ENCODE measurements at regions not wholly inside any gene's neighbourhood (a gene's known extent, or its start where the extent isn't known, plus 50 kb on each side); places are given as distances from the start of the nearest gene placed in this dataset.

DNA sequence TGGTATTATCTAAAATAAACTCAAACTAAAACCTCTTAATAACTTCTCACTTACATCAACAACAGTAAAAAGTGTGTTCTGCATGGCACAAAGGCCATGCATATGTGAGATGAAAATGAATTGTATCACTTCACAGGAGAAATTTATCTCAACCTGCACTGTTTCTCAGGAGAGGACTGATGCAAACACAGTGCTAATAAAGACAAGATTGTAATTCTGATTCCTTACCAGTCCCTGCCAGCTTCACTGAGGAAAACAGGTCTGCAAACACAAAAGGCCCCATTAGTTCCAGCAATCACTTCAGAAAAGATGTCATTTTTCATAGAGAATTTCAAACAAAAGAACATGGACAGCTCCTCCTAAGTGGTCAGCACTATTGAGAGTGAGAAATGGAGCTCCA is 117.3 kb upstream of the PDE4D start:
- TF ChIP-seq CTCF (IDR thresholded peaks at IDR 0.05) (no peak), POLR2A (IDR thresholded peaks at IDR 0.05) (no peak)
